Activated CD8-positive, alpha-beta T cell treated with anti-CD3 and anti-CD28 coated beads for 36 hours (primary cell): ENCODE measurements at regions not wholly inside any gene's neighbourhood (a gene's known extent, or its start where the extent isn't known, plus 50 kb on each side); places are given as distances from the start of the nearest gene placed in this dataset.

ENCODE experiments used
- ATAC-seq: fragments of 200-7000 bp; cut with Tn5 transposase; one replicate; pipeline ENCODE4 v1.10.0; 2021; ENCODE audit warnings: mild to moderate bottlenecking, moderate library complexity
- CTCF ChIA-PET: fragments of 350-600 bp; sonication (Branson Sonifier 250); formaldehyde crosslinking; loops from one replicate; lab custom pipeline; 2021; ENCODE audit warnings: antibody characterized with exemption; lab: Charles Lee
- POLR2A ChIA-PET: fragments of 350-600 bp; sonication (Branson Sonifier 250); formaldehyde crosslinking; loops from one replicate; lab custom pipeline; 2021; ENCODE audit warnings: antibody characterized with exemption; lab: Charles Lee
- DNase-seq: peaks from one replicate; pipeline ENCODE4 v3.0.0-alpha.2; 2020
- H3K27ac Mint-ChIP-seq: one replicate; pipeline ENCODE4 v1.8.0; 2021; ENCODE audit warnings: mild to moderate bottlenecking, mixed read lengths
- H3K27me3 Mint-ChIP-seq: one replicate; pipeline ENCODE4 v1.8.0; 2021; ENCODE audit warnings: mixed read lengths
- H3K36me3 Mint-ChIP-seq: one replicate; pipeline ENCODE4 v1.8.0; 2021; ENCODE audit warnings: low read depth, mixed read lengths
- H3K4me1 Mint-ChIP-seq: one replicate; pipeline ENCODE4 v1.8.0; 2021; ENCODE audit warnings: low read depth, mixed read lengths
- H3K4me3 Mint-ChIP-seq: one replicate; pipeline ENCODE4 v1.8.0; 2021; ENCODE audit warnings: mild to moderate bottlenecking, moderate library complexity, mixed read lengths
- H3K9me3 Mint-ChIP-seq: one replicate; pipeline ENCODE4 v1.8.0; 2021; ENCODE audit warnings: mixed read lengths
- CTCF ChIP-seq: fragments of 200-600 bp; IDR thresholded peaks from one replicate; pipeline ENCODE4 v1.8.0; 2022; ENCODE audit warnings: antibody characterized with exemption, mild to moderate bottlenecking
- intact Hi-C: fragments of 100-400 bp; cut with micrococcal nuclease; formaldehyde crosslinking; loops from one replicate; pipeline ENCODE4 v1.10.0; 2022

DNA sequence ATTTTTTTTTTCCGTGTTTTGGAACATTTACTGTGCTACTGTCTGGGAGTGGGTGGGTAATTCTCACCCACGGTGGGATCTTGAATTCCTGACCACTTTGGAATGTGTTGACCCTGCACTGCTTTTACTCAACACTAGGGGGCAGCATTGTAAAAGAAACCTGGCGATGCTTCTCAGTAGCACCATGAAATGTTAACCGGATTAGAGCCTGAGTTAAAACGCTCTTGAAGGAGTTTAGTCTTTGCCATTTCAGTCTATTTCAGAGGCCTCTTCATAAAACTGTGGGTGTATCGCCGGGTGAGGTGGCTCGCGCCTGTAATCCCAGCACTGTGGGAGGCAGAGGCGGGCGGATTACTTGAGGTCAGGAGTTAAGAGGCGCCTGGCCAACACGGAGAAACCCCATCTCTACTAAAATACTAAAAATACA lies 79.0 kb upstream of the PRNP start:
- CTCF ChIA-PET = interaction anchor here (1.2 to 4.2 kb wide), 8 partner anchors 9 to 117 kb away, joined by 3 to 25 read pairs (median 4); partner anchors contain the start of gene PRND
- POLR2A ChIA-PET = no interaction called here
- Mint-ChIP-seq H3K27me3 (peaks cover 5% of the 10 kb centered on the region), H3K4me1 (no peaks in the 10 kb centered on the region), H3K4me3 (no peak overlapping the region), H3K27ac (no peak overlapping the region), H3K9me3 (no peaks in the 10 kb centered on the region), H3K36me3 (no peaks in the 10 kb centered on the region)
- ATAC-seq (peak; percentile 79), DNase-seq (peak; percentile 66)
- TF ChIP-seq CTCF = peak; percentile 99
- intact Hi-C loops = loop anchor here (1.0 kb wide), 1 partner anchor 113 kb away; no protein-coding TSS in a partner anchor

- Mint-ChIP-seq H3K4me3 (no peak overlapping the region), H3K9me3 (no peaks in the 10 kb centered on the region), H3K4me1 (no peaks in the 10 kb centered on the region), H3K36me3 (no peaks in the 10 kb centered on the region), H3K27me3 (peaks cover 6% of the 10 kb centered on the region), H3K27ac (no peak overlapping the region)
- ChIA-PET POLR2A (interaction anchor here (1.2 to 1.4 kb wide), 2 partner anchors 120 to 143 kb away, joined by 4 read pairs; no protein-coding TSS in a partner anchor), CTCF (interaction anchor here (0.6 to 4.2 kb wide), 10 partner anchors 8 to 135 kb away, joined by 3 to 27 read pairs (median 6); partner anchors contain the start of gene PRND)
- intact Hi-C loops = no loop called here
- no peak for TF ChIP-seq CTCF
- ATAC-seq (no peak), DNase-seq (no peak)
Observed at GRCh38 chr20:4606051-4606450, 80.2 kb upstream of the PRNP start.

- POLR2A ChIA-PET = interaction anchor here (1.2 to 1.4 kb wide), 2 partner anchors 121 to 144 kb away, joined by 4 read pairs; no protein-coding TSS in a partner anchor
- no peak overlapping the region for H3K27ac Mint-ChIP-seq
- H3K36me3 Mint-ChIP-seq = no peaks in the 10 kb centered on the region
- no peaks in the 10 kb centered on the region for H3K9me3 Mint-ChIP-seq
- intact Hi-C loops = no loop called here
- no peak overlapping the region for H3K4me3 Mint-ChIP-seq
- no peak for TF ChIP-seq CTCF
- no peaks in the 10 kb centered on the region for H3K4me1 Mint-ChIP-seq
- CTCF ChIA-PET = interaction anchor here (1.2 to 4.2 kb wide), 7 partner anchors 9 to 136 kb away, joined by 3 to 27 read pairs (median 7); partner anchors contain the start of gene PRND
- DNase-seq (no peak), ATAC-seq (no peak)
- peaks cover 6% of the 10 kb centered on the region for H3K27me3 Mint-ChIP-seq
Observed at GRCh38 chr20:4605166-4605565, 81.1 kb upstream of the PRNP start.

DNA sequence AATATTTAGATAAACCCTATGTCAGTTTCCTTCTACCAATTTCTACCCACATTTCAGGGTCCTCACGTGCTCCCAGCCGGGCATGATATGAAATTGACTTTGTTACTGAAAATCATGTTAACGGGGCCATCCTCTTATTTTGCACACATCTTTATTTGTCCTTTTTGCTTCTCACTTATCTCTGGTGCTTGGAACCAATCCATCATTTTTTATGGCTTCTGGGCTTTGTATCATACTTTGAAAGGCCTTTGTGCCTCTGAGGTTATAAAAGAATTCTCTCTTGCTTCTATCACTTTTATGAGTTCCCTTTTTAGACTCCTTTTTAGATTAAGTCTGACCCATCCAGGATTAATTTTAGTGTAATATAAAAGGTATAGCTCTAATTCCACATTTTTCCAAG lies 81.7 kb upstream of the PRNP start:
- TF ChIP-seq CTCF = no peak
- intact Hi-C loops = no loop called here
- no peaks in the 10 kb centered on the region for H3K4me1 Mint-ChIP-seq
- ATAC-seq (no peak), DNase-seq (no peak)
- ChIA-PET POLR2A (no interaction called here), CTCF (interaction anchor here (1.2 to 3.0 kb wide), 5 partner anchors 9 to 136 kb away, joined by 3 to 27 read pairs (median 7); partner anchors contain the start of gene PRND)
- H3K4me3 Mint-ChIP-seq = no peak overlapping the region
- H3K27ac Mint-ChIP-seq = no peak overlapping the region
- peaks cover 6% of the 10 kb centered on the region for H3K27me3 Mint-ChIP-seq
- H3K9me3 Mint-ChIP-seq = no peaks in the 10 kb centered on the region
- no peaks in the 10 kb centered on the region for H3K36me3 Mint-ChIP-seq

GRCh38 chr20:4603724-4604123 lies 82.5 kb upstream of the PRNP start:
- intact Hi-C loops = no loop called here
- DNase-seq (no peak), ATAC-seq (no peak)
- no peaks in the 10 kb centered on the region for H3K4me1 Mint-ChIP-seq
- POLR2A ChIA-PET = no interaction called here
- no peak for TF ChIP-seq CTCF
- H3K9me3 Mint-ChIP-seq = no peaks in the 10 kb centered on the region
- no peak overlapping the region for H3K4me3 Mint-ChIP-seq
- CTCF ChIA-PET = interaction anchor here (2.9 to 3.0 kb wide), 2 partner anchors 9 to 117 kb away, joined by 7 to 27 read pairs; partner anchors contain the start of gene PRND
- no peaks in the 10 kb centered on the region for H3K36me3 Mint-ChIP-seq
- peaks cover 12% of the 10 kb centered on the region for H3K27me3 Mint-ChIP-seq
- H3K27ac Mint-ChIP-seq = no peak overlapping the region
